ENCODE measurements at regions not wholly inside any gene's neighbourhood (a gene's known extent, or its start where the extent isn't known, plus 50 kb on each side); places are given as distances from the start of the nearest gene placed in this dataset.

GRCh38 chr2:16171425-16171920 is 231.1 kb downstream of the MYCN start:
- TF ChIP-seq POLR2AphosphoS5 (IDR thresholded peaks at IDR 0.05; ENCODE audit: low read depth, low read length) (no peak), TAF1 (IDR thresholded peaks at IDR 0.05; ENCODE audit: borderline replicate concordance, insufficient read depth, low read length) (no peak), FOXP2 (optimal IDR thresholded peaks at IDR 0.05; ENCODE audit: borderline replicate concordance, extremely low read depth, extremely low read length, insufficient read depth) (no peak), SIN3A (IDR thresholded peaks at IDR 0.05; ENCODE audit: borderline replicate concordance, insufficient read depth, low read length) (no peak)
- TF ChIP-seq, protein P1, sequence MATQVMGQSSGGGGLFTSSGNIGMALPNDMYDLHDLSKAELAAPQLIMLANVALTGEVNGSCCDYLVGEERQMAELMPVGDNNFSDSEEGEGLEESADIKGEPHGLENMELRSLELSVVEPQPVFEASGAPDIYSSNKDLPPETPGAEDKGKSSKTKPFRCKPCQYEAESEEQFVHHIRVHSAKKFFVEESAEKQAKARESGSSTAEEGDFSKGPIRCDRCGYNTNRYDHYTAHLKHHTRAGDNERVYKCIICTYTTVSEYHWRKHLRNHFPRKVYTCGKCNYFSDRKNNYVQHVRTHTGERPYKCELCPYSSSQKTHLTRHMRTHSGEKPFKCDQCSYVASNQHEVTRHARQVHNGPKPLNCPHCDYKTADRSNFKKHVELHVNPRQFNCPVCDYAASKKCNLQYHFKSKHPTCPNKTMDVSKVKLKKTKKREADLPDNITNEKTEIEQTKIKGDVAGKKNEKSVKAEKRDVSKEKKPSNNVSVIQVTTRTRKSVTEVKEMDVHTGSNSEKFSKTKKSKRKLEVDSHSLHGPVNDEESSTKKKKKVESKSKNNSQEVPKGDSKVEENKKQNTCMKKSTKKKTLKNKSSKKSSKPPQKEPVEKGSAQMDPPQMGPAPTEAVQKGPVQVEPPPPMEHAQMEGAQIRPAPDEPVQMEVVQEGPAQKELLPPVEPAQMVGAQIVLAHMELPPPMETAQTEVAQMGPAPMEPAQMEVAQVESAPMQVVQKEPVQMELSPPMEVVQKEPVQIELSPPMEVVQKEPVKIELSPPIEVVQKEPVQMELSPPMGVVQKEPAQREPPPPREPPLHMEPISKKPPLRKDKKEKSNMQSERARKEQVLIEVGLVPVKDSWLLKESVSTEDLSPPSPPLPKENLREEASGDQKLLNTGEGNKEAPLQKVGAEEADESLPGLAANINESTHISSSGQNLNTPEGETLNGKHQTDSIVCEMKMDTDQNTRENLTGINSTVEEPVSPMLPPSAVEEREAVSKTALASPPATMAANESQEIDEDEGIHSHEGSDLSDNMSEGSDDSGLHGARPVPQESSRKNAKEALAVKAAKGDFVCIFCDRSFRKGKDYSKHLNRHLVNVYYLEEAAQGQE (IDR thresholded peaks at IDR 0.05; ENCODE audit: insufficient read depth in 1 of 2, low read depth in 2 of 2, low read length in 2 of 2): no peak

- TF ChIP-seq POLR2AphosphoS5 (IDR thresholded peaks at IDR 0.05; ENCODE audit: low read depth, low read length) (no peak), FOXP2 (optimal IDR thresholded peaks at IDR 0.05; ENCODE audit: borderline replicate concordance, extremely low read depth, extremely low read length, insufficient read depth) (no peak), TAF1 (IDR thresholded peaks at IDR 0.05; ENCODE audit: borderline replicate concordance, insufficient read depth, low read length) (no peak)
Measured at GRCh38 chr2:16170675-16171424, 230.5 kb downstream of the MYCN start.

GRCh38 chr2:16169381-16169960 is 229.1 kb downstream of the MYCN start:
- no peak for TF ChIP-seq POLR2AphosphoS5 (IDR thresholded peaks at IDR 0.05; ENCODE audit: low read depth, low read length)
- no peak for TF ChIP-seq SIN3A (IDR thresholded peaks at IDR 0.05; ENCODE audit: borderline replicate concordance, insufficient read depth, low read length)
- no peak for TF ChIP-seq TAF1 (IDR thresholded peaks at IDR 0.05; ENCODE audit: borderline replicate concordance, insufficient read depth, low read length)
- TF ChIP-seq, protein P1 (IDR thresholded peaks at IDR 0.05; ENCODE audit: insufficient read depth in 1 of 2, low read depth in 2 of 2, low read length in 2 of 2): no peak
- TF ChIP-seq FOXP2 (optimal IDR thresholded peaks at IDR 0.05; ENCODE audit: borderline replicate concordance, extremely low read depth, extremely low read length, insufficient read depth): no peak

DNA sequence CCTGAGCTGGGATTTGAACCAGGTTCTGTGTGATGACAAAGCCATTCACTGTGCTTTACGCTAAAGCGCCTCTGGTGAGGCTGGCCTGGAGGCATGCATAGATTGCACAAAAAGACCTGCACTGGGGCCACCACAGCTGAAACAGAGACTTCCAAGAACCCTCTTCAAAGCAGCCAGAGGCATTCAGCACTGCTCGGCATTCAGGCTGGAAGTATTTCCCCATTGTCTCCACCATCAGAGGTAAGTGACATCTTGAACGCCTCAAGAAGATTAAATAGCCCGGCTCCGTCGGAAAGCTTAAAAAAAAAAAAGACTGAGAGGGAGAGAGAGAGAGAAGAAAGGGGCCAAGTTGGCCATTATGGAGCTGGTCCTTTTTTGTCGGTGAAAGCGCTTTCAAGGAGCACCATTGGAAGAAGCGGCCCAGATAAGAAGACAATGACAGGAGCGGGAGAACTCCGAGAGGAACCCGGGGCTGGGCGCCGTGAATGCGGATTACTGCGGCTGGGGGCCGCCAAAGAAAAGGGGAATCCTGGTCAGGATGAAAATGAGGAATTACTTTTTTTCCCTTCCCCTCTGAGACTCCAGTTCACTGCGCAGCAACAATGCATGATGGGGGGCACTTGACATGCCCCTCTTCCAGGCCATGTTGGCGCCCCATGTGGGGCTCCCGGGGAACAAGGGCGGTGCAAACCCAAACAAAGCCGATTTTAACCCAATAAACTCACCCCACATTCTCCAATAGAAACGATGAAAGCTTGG is 228.3 kb downstream of the MYCN start:
- TF ChIP-seq, protein P1 (IDR thresholded peaks at IDR 0.05; ENCODE audit: insufficient read depth in 1 of 2, low read depth in 2 of 2, low read length in 2 of 2): no peak
- TF ChIP-seq SIN3A (IDR thresholded peaks at IDR 0.05; ENCODE audit: borderline replicate concordance, insufficient read depth, low read length): no peak

DNA sequence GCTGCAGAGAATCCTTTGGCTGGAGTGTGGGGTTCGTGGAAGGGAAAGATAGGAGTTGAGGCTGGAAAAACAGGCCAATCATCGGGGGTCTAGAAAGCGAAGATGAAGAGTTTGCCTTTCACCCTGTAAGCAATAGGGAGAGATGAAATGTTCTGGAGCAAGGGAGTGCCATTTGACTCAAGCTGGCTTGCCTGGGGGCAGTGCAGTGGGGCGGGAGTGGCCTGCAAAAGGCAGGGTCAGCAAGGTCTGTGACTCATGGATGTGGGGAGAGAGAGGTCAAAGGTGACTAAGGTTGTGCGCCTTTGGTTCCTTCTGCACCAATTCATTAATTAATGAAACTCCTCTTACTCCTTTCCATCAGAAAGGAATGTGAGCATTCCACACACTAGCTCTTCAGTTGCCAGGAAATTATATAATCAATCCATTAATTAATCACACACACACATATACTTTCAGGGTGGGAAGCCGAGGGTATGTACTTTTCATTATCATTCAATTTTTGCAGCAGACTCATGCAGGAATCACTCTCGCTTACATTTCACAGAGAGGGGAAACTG is 227.6 kb downstream of the MYCN start:
- TF ChIP-seq, protein P1 (IDR thresholded peaks at IDR 0.05; ENCODE audit: insufficient read depth in 1 of 2, low read depth in 2 of 2, low read length in 2 of 2): no peak
- no peak for TF ChIP-seq FOXP2 (optimal IDR thresholded peaks at IDR 0.05; ENCODE audit: borderline replicate concordance, extremely low read depth, extremely low read length, insufficient read depth)
- no peak for TF ChIP-seq POLR2AphosphoS5 (IDR thresholded peaks at IDR 0.05; ENCODE audit: low read depth, low read length)
- no peak for TF ChIP-seq TAF1 (IDR thresholded peaks at IDR 0.05; ENCODE audit: borderline replicate concordance, insufficient read depth, low read length)
- TF ChIP-seq SIN3A (IDR thresholded peaks at IDR 0.05; ENCODE audit: borderline replicate concordance, insufficient read depth, low read length): no peak
